A549 (cell line): ENCODE measurements at regions not wholly inside any gene's neighbourhood (a gene's known extent, or its start where the extent isn't known, plus 50 kb on each side); places are given as distances from the start of the nearest gene placed in this dataset.

Experiments
- MYC ChIP-seq: IDR thresholded peaks from 2 replicates; pipeline ENCODE4 v1.6.1; 2012; ENCODE audit warnings: mild to moderate bottlenecking, inconsistent platforms, low read length, improper control_type of control experiment, borderline replicate concordance
- POLR2A ChIP-seq: IDR thresholded peaks from 2 replicates; pipeline ENCODE4 v1.6.1; 2012; ENCODE audit warnings: mild to moderate bottlenecking, low read length

DNA sequence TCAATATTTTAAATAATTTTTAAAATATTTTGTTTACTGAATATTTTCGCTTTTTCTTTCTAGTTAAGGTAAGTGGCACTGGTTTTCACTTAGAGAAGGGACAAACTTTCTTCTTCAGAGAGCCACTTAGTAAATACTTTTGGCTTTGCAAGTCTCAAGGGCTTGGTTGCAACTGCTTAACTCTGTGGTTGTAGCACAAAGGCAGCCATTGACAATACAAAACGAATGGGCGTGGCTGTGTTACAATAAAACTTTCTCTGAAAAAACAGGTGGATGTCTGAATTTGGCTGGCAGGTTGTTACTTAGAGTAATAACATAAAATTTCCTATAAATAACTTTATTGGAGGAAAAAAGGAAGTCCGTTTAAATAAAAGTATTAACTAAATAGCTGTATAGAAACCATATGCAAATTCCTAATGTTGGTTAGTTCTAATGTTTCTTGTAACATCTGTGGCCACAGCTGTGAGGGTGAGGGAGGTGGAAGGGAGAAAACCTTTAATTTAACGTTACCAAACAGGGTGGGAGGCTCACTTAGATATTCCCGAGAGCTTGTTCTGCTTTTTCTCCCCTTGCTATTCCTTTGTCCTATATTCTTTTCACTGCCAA lies 62.4 kb upstream of the TNP1 start:
- TF ChIP-seq POLR2A (no peak), MYC (no peak)
